ENCODE measurements at regions not wholly inside any gene's neighbourhood (a gene's known extent, or its start where the extent isn't known, plus 50 kb on each side); places are given as distances from the start of the nearest gene placed in this dataset.

DNA sequence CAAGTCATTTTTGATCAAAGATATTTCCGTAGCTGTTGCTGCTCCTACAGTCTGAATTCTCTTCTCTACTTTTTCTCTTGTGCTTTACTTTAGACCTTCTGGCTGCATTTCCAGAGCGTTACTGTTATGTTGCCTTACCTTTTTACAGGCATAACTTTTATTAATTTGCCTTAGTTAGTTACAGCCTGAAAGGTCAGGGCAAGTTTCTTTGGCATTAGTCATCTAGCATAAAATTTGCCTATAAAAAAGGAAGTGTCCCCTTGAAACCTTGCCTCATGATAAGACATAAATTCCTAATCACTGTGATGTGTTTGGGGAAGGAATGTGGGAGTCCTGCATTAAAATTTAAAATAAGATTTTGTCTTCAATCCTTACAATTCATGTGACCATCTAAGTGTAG, 618.5 kb downstream of the NR2F2 start:
- no peaks in the 10 kb centered on the region for H4K20me1 ChIP-seq (ENCODE audit: control insufficient read depth, extremely low read depth, insufficient read depth, low read length)
- TF ChIP-seq EZH2 (IDR thresholded peaks at IDR 0.05; ENCODE audit: low read length, missing control alignments) = no peak
- TF ChIP-seq, protein P1, sequence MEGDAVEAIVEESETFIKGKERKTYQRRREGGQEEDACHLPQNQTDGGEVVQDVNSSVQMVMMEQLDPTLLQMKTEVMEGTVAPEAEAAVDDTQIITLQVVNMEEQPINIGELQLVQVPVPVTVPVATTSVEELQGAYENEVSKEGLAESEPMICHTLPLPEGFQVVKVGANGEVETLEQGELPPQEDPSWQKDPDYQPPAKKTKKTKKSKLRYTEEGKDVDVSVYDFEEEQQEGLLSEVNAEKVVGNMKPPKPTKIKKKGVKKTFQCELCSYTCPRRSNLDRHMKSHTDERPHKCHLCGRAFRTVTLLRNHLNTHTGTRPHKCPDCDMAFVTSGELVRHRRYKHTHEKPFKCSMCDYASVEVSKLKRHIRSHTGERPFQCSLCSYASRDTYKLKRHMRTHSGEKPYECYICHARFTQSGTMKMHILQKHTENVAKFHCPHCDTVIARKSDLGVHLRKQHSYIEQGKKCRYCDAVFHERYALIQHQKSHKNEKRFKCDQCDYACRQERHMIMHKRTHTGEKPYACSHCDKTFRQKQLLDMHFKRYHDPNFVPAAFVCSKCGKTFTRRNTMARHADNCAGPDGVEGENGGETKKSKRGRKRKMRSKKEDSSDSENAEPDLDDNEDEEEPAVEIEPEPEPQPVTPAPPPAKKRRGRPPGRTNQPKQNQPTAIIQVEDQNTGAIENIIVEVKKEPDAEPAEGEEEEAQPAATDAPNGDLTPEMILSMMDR (conservative IDR thresholded peaks at IDR 0.05 in 1 of 2, IDR thresholded peaks at IDR 0.05 in 1 of 2; ENCODE audit: low read depth in 1 of 2, low read length in 2 of 2) = no peak
- H3K4me1 ChIP-seq (ENCODE audit: control insufficient read depth, extremely low read depth, insufficient read depth, low read length) = no peaks in the 10 kb centered on the region
- no peak for DNase-seq (ENCODE audit: low read depth in 2 of 2)
- no peak overlapping the region for H2AFZ ChIP-seq (ENCODE audit: low read length)
- H3K4me3 ChIP-seq (replicated peaks in 1 of 4; ENCODE audit: control extremely low read depth in 1 of 4, insufficient read depth in 1 of 4, low read depth in 3 of 4, low read length in 4 of 4) = no peak overlapping the region
- no peaks in the 10 kb centered on the region for H3K36me3 ChIP-seq (ENCODE audit: control insufficient read depth, insufficient read depth, low read length)
- H3K9me3 ChIP-seq (ENCODE audit: control insufficient read depth, insufficient read depth, low read depth, low read length) = no peaks in the 10 kb centered on the region
- no peaks in the 10 kb centered on the region for H3K27me3 ChIP-seq (ENCODE audit: control insufficient read depth, insufficient read depth, low read length)
- no peaks in the 10 kb centered on the region for H3K79me2 ChIP-seq (ENCODE audit: control insufficient read depth, insufficient read depth, low read length)
- no peak overlapping the region for H3K4me2 ChIP-seq (ENCODE audit: extremely low read depth, insufficient read depth, low read length)
- no peak overlapping the region for H3K9ac ChIP-seq (ENCODE audit: insufficient read depth, low read length)
- no peak overlapping the region for H3K27ac ChIP-seq (ENCODE audit: insufficient read depth, low read length)

DNA sequence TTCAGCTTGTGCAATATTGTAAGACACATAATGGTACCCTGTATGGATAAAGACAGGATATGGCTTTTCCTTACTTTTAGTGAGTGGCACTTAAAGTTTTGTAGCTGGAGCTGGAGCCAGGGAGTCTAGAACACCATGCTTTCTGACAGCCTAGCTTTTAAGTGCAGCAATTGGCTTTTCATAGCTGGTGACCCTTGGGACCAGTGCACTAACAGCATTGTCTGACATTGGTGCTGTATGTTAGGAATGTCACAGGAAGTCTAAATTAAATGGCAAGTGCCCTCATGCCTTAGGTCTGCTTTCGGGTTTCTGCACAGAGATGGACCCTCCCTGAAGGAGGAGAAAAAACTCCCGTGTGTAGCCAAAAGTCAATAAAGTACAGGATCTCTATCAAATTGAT, 628.2 kb downstream of the NR2F2 start:
- H4K20me1 ChIP-seq (ENCODE audit: control insufficient read depth, extremely low read depth, insufficient read depth, low read length) = no peaks in the 10 kb centered on the region
- no peak overlapping the region for H3K4me2 ChIP-seq (ENCODE audit: extremely low read depth, insufficient read depth, low read length)
- H2AFZ ChIP-seq (ENCODE audit: low read length) = no peak overlapping the region
- no peak overlapping the region for H3K27ac ChIP-seq (ENCODE audit: insufficient read depth, low read length)
- H3K9ac ChIP-seq (ENCODE audit: insufficient read depth, low read length) = no peak overlapping the region
- H3K4me3 ChIP-seq (replicated peaks in 1 of 4; ENCODE audit: control extremely low read depth in 1 of 4, insufficient read depth in 1 of 4, low read depth in 3 of 4, low read length in 4 of 4) = no peak overlapping the region
- TF ChIP-seq EZH2 (IDR thresholded peaks at IDR 0.05; ENCODE audit: low read length, missing control alignments) = no peak
- TF ChIP-seq, protein P1 (conservative IDR thresholded peaks at IDR 0.05 in 1 of 2, IDR thresholded peaks at IDR 0.05 in 1 of 2; ENCODE audit: low read depth in 1 of 2, low read length in 2 of 2) = no peak
- H3K79me2 ChIP-seq (ENCODE audit: control insufficient read depth, insufficient read depth, low read length) = no peaks in the 10 kb centered on the region
- no peaks in the 10 kb centered on the region for H3K27me3 ChIP-seq (ENCODE audit: control insufficient read depth, insufficient read depth, low read length)
- no peak for DNase-seq (ENCODE audit: low read depth in 2 of 2)
- H3K9me3 ChIP-seq (ENCODE audit: control insufficient read depth, insufficient read depth, low read depth, low read length) = no peaks in the 10 kb centered on the region
- no peaks in the 10 kb centered on the region for H3K4me1 ChIP-seq (ENCODE audit: control insufficient read depth, extremely low read depth, insufficient read depth, low read length)
- H3K36me3 ChIP-seq (ENCODE audit: control insufficient read depth, insufficient read depth, low read length) = no peaks in the 10 kb centered on the region

DNA sequence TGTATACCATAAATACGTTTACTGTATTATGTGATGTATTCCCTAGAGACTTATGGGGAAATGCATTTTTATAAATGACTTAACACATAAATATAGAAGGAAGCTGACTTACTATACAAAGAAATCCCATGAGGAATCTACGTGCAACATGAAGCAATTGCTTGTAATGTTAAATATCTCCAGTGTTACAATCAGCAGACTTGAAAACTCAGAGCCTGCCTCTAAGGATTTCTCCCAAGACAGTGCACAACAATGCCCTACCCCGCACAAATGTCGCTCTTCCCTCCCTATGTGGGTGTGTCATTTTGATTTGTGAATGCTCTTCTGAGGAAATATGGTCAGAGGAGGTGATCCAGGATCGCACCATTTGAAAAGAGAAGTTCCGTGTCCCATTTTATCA, 629.0 kb downstream of the NR2F2 start:
- Histone ChIP-seq H3K4me3 (replicated peaks in 1 of 4; ENCODE audit: control extremely low read depth in 1 of 4, insufficient read depth in 1 of 4, low read depth in 3 of 4, low read length in 4 of 4) (no peak overlapping the region), H4K20me1 (ENCODE audit: control insufficient read depth, extremely low read depth, insufficient read depth, low read length) (no peaks in the 10 kb centered on the region), H3K79me2 (ENCODE audit: control insufficient read depth, insufficient read depth, low read length) (no peaks in the 10 kb centered on the region), H3K9ac (ENCODE audit: insufficient read depth, low read length) (no peak overlapping the region), H3K4me2 (ENCODE audit: extremely low read depth, insufficient read depth, low read length) (no peak overlapping the region), H3K4me1 (ENCODE audit: control insufficient read depth, extremely low read depth, insufficient read depth, low read length) (no peaks in the 10 kb centered on the region), H3K27me3 (ENCODE audit: control insufficient read depth, insufficient read depth, low read length) (no peaks in the 10 kb centered on the region), H2AFZ (ENCODE audit: low read length) (no peak overlapping the region), H3K27ac (ENCODE audit: insufficient read depth, low read length) (no peak overlapping the region), H3K36me3 (ENCODE audit: control insufficient read depth, insufficient read depth, low read length) (no peaks in the 10 kb centered on the region), H3K9me3 (ENCODE audit: control insufficient read depth, insufficient read depth, low read depth, low read length) (no peaks in the 10 kb centered on the region)
- no peak for DNase-seq (ENCODE audit: low read depth in 2 of 2)
- TF ChIP-seq, protein P1 (conservative IDR thresholded peaks at IDR 0.05 in 1 of 2, IDR thresholded peaks at IDR 0.05 in 1 of 2; ENCODE audit: low read depth in 1 of 2, low read length in 2 of 2) = no peak
- TF ChIP-seq EZH2 (IDR thresholded peaks at IDR 0.05; ENCODE audit: low read length, missing control alignments) = no peak

All from fibroblast of lung (primary cell).